ENCODE measurements at regions not wholly inside any gene's neighbourhood (a gene's known extent, or its start where the extent isn't known, plus 50 kb on each side); places are given as distances from the start of the nearest gene placed in this dataset.
"Not testable (repeated sequence)": the region's sequence is repeated elsewhere in the genome, so short reads cannot be mapped to it uniquely, and the experiment has no call there.

DNA sequence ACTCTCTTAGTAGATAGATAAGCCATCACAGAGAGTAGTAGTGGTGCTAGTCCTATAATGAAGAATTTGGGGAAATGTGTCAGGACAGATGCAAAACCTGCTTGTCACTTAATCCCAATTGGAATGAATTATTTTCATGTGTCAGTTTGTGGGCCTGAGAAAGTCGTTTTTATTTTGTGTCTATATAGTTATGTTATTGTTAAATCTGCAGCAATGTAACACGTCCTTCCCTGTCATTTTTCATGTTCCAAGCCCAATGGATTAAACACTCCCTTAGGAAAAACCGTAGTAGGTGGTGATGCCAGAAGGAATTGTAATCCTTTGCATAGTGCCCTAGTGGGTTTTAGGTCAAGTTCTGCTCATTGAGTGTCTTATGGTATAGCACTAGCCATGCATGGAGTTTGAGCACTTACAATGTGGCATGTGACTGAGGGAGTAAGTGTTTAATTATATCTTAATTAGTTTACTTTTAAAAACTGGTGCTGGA lies 105.9 kb upstream of the PRSS16 start (continued):
- TF ChIP-seq, protein P1, sequence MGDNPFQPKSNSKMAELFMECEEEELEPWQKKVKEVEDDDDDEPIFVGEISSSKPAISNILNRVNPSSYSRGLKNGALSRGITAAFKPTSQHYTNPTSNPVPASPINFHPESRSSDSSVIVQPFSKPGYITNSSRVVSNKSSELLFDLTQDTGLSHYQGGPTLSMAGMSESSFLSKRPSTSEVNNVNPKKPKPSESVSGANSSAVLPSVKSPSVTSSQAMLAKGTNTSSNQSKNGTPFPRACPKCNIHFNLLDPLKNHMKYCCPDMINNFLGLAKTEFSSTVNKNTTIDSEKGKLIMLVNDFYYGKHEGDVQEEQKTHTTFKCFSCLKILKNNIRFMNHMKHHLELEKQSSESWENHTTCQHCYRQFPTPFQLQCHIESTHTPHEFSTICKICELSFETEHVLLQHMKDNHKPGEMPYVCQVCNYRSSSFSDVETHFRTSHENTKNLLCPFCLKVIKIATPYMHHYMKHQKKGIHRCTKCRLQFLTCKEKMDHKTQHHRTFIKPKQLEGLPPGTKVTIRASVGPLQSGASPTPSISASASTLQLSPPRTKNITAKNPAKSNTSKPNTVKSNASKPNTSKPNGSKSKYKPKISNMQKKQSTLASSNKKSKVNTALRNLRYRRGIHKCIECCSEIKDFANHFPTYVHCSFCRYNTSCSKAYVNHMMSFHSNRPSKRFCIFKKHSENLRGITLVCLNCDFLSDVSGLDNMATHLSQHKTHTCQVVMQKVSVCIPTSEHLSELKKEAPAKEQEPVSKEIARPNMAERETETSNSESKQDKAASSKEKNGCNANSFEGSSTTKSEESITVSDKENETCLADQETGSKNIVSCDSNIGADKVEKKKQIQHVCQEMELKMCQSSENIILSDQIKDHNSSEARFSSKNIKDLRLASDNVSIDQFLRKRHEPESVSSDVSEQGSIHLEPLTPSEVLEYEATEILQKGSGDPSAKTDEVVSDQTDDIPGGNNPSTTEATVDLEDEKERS (CRISPR knock-in tag; IDR thresholded peaks at IDR 0.05): no peak
- no peak for TF ChIP-seq ISL2 (CRISPR knock-in tag; IDR thresholded peaks at IDR 0.05)
- TF ChIP-seq TAF1 (CRISPR knock-in tag; IDR thresholded peaks at IDR 0.05): no peak
- TF ChIP-seq GATAD1 (CRISPR knock-in tag; IDR thresholded peaks at IDR 0.05): no peak
- no peak for TF ChIP-seq ZBTB20 (CRISPR knock-in tag; IDR thresholded peaks at IDR 0.05; ENCODE audit: borderline replicate concordance, low read depth)
- TF ChIP-seq, protein P2, sequence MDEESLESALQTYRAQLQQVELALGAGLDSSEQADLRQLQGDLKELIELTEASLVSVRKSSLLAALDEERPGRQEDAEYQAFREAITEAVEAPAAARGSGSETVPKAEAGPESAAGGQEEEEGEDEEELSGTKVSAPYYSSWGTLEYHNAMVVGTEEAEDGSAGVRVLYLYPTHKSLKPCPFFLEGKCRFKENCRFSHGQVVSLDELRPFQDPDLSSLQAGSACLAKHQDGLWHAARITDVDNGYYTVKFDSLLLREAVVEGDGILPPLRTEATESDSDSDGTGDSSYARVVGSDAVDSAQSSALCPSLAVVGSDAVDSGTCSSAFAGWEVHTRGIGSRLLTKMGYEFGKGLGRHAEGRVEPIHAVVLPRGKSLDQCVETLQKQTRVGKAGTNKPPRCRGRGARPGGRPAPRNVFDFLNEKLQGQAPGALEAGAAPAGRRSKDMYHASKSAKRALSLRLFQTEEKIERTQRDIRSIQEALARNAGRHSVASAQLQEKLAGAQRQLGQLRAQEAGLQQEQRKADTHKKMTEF (CRISPR knock-in tag; IDR thresholded peaks at IDR 0.05): no peak
- TF ChIP-seq ZNF510 (CRISPR knock-in tag; IDR thresholded peaks at IDR 0.05; ENCODE audit: low read depth): no peak

DNA sequence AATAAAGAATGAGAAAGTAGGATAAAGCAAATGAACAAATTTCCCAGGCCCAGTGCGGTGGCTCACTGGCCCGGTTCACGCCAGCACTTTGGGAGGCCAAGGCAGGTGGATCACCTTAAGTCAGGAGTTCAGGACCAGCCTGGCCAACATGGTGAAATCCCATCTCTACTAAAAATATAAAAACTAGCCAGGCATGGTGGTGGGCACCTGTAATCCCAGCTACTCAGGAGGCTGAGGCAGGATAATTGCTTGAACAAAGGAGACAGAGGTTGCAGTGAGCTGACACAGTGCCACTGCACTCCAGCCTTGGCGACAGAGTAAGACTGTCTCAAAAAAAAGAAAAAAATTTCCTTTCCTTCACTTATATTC lies 104.5 kb upstream of the PRSS16 start:
- H3K79me2 ChIP-seq (ENCODE audit: insufficient read depth, low read length); H3K9ac ChIP-seq (ENCODE audit: insufficient read depth, low read depth, low read length); BruUV-seq (replicated peaks); POLR2A ChIA-PET; H2AFZ ChIP-seq (ENCODE audit: low read length); ATAC-seq; H3K36me3 ChIP-seq (replicated peaks in 1 of 2; ENCODE audit: control insufficient read depth in 1 of 2, insufficient read depth in 2 of 2, low read length in 2 of 2); H3K4me3 ChIP-seq (replicated peaks in 1 of 3; ENCODE audit: insufficient read depth in 1 of 3, low read depth in 2 of 3, low read length in 3 of 3); DNase-seq (ENCODE audit: low spot score); intact Hi-C loops (cut with micrococcal nuclease; ENCODE audit: unreplicated experiment); H4K20me1 ChIP-seq (ENCODE audit: insufficient read depth, low read length); in situ Hi-C loops (cut with HindIII; ENCODE audit: extremely low pct_ligation_motif_present, low pct_unique_long_range_greater_than_20kb); H3K9me3 ChIP-seq (ENCODE audit: low read length); FAIRE-seq; CTCF ChIA-PET (ENCODE audit: low intra/inter-chr PET ratio, low total read pairs); H3K27ac ChIP-seq (ENCODE audit: extremely low read length, insufficient read depth, low read length); H3K4me2 ChIP-seq (ENCODE audit: low read depth, low read length): not testable (repeated sequence)
- Histone ChIP-seq H3K4me1 (ENCODE audit: insufficient read depth, low read length) (peaks cover 31% of the 10 kb centered on the region), H3K27me3 (ENCODE audit: control insufficient read depth in 1 of 2, insufficient read depth in 2 of 2, low read length in 2 of 2) (peaks cover 0 to 19% of the 10 kb centered on the region in 2 experiments; a peak in 4 of 5 replicates)
- 91% methylated on average over 4 of the region's 4 CpGs for WGBS (ENCODE audit: low lambda C conversion rate)

Measured in HepG2 (cell line).